Lower leg skin (tissue), 4 donors: ENCODE measurements at regions not wholly inside any gene's neighbourhood (a gene's known extent, or its start where the extent isn't known, plus 50 kb on each side); places are given as distances from the start of the nearest gene placed in this dataset.

ENCODE experiments used
- DNase-seq, 2 donors: peaks; one replicate each; pipeline ENCODE4 v3.0.0-alpha.2; 2019; ENCODE audit warnings: low spot score in 2 of 2
- H3K4me3 ChIP-seq: fragments of 200-600 bp; sonication (generic); 2 replicates; pipeline ENCODE4 v1.5.1; 2017; ENCODE audit warnings: mild to moderate bottlenecking, low read depth; ENCODE audit not compliant: poor library complexity, severe bottlenecking
- POLR2A ChIP-seq, 2 donors: fragments of 450-650 bp; IDR thresholded peaks; one replicate each; pipeline ENCODE4 v1.6.1; 2016 to 2017; ENCODE audit warnings: antibody characterized with exemption in 2 of 2, mild to moderate bottlenecking in 1 of 2, moderate library complexity in 1 of 2
- WGBS, 2 donors: methylation state at CpG; one replicate each; pipeline ENCODE4 v1.1.5; 2018; 5-methylcytosine and 5-hydroxymethylcytosine counted together
- intact Hi-C: fragments of 100-400 bp; cut with DNase I; formaldehyde crosslinking; loops from one replicate; pipeline ENCODE4 v1.15.0; 2023; ENCODE audit warnings: low total_unique reads
- TF ChIP-seq, protein P1 (sequence below), 3 donors: fragments of 450-650 bp; IDR thresholded peaks; one replicate each; pipeline ENCODE4 v1.5.1; 2016; ENCODE audit warnings: antibody characterized with exemption in 3 of 3, mild to moderate bottlenecking in 3 of 3, moderate library complexity in 2 of 3

GRCh38 chr5:74079971-74080556 lies 454.1 kb downstream of the ARHGEF28 start:
- DNase-seq = no peak
- TF ChIP-seq POLR2A (IDR thresholded peaks at IDR 0.05) = no peak
- TF ChIP-seq, protein P1, sequence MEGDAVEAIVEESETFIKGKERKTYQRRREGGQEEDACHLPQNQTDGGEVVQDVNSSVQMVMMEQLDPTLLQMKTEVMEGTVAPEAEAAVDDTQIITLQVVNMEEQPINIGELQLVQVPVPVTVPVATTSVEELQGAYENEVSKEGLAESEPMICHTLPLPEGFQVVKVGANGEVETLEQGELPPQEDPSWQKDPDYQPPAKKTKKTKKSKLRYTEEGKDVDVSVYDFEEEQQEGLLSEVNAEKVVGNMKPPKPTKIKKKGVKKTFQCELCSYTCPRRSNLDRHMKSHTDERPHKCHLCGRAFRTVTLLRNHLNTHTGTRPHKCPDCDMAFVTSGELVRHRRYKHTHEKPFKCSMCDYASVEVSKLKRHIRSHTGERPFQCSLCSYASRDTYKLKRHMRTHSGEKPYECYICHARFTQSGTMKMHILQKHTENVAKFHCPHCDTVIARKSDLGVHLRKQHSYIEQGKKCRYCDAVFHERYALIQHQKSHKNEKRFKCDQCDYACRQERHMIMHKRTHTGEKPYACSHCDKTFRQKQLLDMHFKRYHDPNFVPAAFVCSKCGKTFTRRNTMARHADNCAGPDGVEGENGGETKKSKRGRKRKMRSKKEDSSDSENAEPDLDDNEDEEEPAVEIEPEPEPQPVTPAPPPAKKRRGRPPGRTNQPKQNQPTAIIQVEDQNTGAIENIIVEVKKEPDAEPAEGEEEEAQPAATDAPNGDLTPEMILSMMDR (IDR thresholded peaks at IDR 0.05) = no peak
- no peak overlapping the region for H3K4me3 ChIP-seq
- WGBS, 2 donors = 75 to 84% methylated on average over 6 of the region's 6 CpGs
- intact Hi-C loops = no loop called here

- no peak for TF ChIP-seq POLR2A (IDR thresholded peaks at IDR 0.05)
- TF ChIP-seq, protein P1 (IDR thresholded peaks at IDR 0.05) = no peak
- intact Hi-C loops = no loop called here
- no peak overlapping the region for H3K4me3 ChIP-seq
- WGBS, 2 donors = 75 to 84% methylated on average over 7 of the region's 7 CpGs
- DNase-seq = no peak
Observed at GRCh38 chr5:74075501-74076484, 449.8 kb downstream of the ARHGEF28 start.

- H3K4me3 ChIP-seq = no peak overlapping the region
- intact Hi-C loops = no loop called here
- 81 to 86% methylated on average over 7 of the region's 7 CpGs for WGBS, 2 donors
- TF ChIP-seq, protein P1 (IDR thresholded peaks at IDR 0.05) = no peak
- no peak for TF ChIP-seq POLR2A (IDR thresholded peaks at IDR 0.05)
- DNase-seq = no peak
Observed at GRCh38 chr5:74074111-74074510, 448.1 kb downstream of the ARHGEF28 start.

- WGBS, 2 donors = 94 to 98% methylated on average over 2 of the region's 2 CpGs
- DNase-seq = no peak
- intact Hi-C loops = no loop called here
- TF ChIP-seq, protein P1 (IDR thresholded peaks at IDR 0.05) = no peak
- no peak for TF ChIP-seq POLR2A (IDR thresholded peaks at IDR 0.05)
- H3K4me3 ChIP-seq = no peak overlapping the region
Observed at GRCh38 chr5:74073257-74073656, 447.3 kb downstream of the ARHGEF28 start.

GRCh38 chr5:74072646-74073045 lies 446.6 kb downstream of the ARHGEF28 start:
- intact Hi-C loops = no loop called here
- H3K4me3 ChIP-seq = no peak overlapping the region
- no peak for DNase-seq
- no peak for TF ChIP-seq POLR2A (IDR thresholded peaks at IDR 0.05)
- TF ChIP-seq, protein P1 (IDR thresholded peaks at IDR 0.05) = no peak
- WGBS, 2 donors = 97 to 100% methylated on average over 1 of the region's 1 CpG
